ENCODE measurements at regions not wholly inside any gene's neighbourhood (a gene's known extent, or its start where the extent isn't known, plus 50 kb on each side); places are given as distances from the start of the nearest gene placed in this dataset.
"Not testable (repeated sequence)": the region's sequence is repeated elsewhere in the genome, so short reads cannot be mapped to it uniquely, and the experiment has no call there.

- not testable (repeated sequence) for TF ChIP-seq CREB1 (IDR thresholded peaks at IDR 0.05; ENCODE audit: low read depth); SUPT20H (IDR thresholded peaks at IDR 0.05; ENCODE audit: borderline replicate concordance, control insufficient read depth, low read depth, low read length); TARDBP (IDR thresholded peaks at IDR 0.05; ENCODE audit: borderline replicate concordance); CTCF (IDR thresholded peaks at IDR 0.05 in 2 of 3, conservative IDR thresholded peaks at IDR 0.05 in 1 of 3; ENCODE audit: control insufficient read depth in 2 of 3, extremely low read depth in 1 of 3, insufficient read depth in 1 of 3, low read depth in 3 of 3, low read length in 3 of 3); USF1 (IDR thresholded peaks at IDR 0.05; ENCODE audit: borderline replicate concordance, extremely low read length, insufficient read depth, low read depth, low read length); GABPA (IDR thresholded peaks at IDR 0.05; ENCODE audit: low read depth); JUND (IDR thresholded peaks at IDR 0.05; ENCODE audit: low read depth, low read length); ASH2L (IDR thresholded peaks at IDR 0.05; ENCODE audit: borderline replicate concordance, low read depth); POLR2AphosphoS5 (IDR thresholded peaks at IDR 0.05; ENCODE audit: low read length)
Measured at GRCh38 chr13:75175097-75175496, 306.9 kb downstream of the TBC1D4 start.
